Large intestine (tissue), 3 donors: ENCODE measurements at regions not wholly inside any gene's neighbourhood (a gene's known extent, or its start where the extent isn't known, plus 50 kb on each side); places are given as distances from the start of the nearest gene placed in this dataset.

Experiments used
- DNase-seq, 2 donors: peaks; one replicate each; pipeline versions ENCODE4 v3.0.0 to v3.0.0-alpha.2; 2013
- H3K27ac ChIP-seq: one replicate; pipeline ENCODE4 v1.5.1; 2013; ENCODE audit warnings: low read length
- H3K27me3 ChIP-seq: 2 replicates; pipeline ENCODE4 v1.6.1; 2013; ENCODE audit warnings: low read length; ENCODE audit not compliant: control insufficient read depth, insufficient read depth
- H3K36me3 ChIP-seq: 2 replicates; pipeline ENCODE4 v1.6.1; 2013; ENCODE audit warnings: low read length; ENCODE audit not compliant: control insufficient read depth, insufficient read depth
- H3K4me1 ChIP-seq: one replicate; pipeline ENCODE4 v1.6.1; 2013; ENCODE audit warnings: low read length; ENCODE audit not compliant: control insufficient read depth, insufficient read depth
- H3K4me3 ChIP-seq: one replicate; pipeline ENCODE4 v1.5.1; 2013; ENCODE audit warnings: low read length
- H3K9me3 ChIP-seq: one replicate; pipeline ENCODE4 v1.6.1; 2013; ENCODE audit warnings: mild to moderate bottlenecking, low read depth, low read length, moderate library complexity; ENCODE audit not compliant: control insufficient read depth
- WGBS: methylation state at CpG from one replicate; pipeline ENCODE4 v1.1.5; 2013; ENCODE audit warnings: low lambda C conversion rate; ENCODE audit not compliant: insufficient coverage; 5-methylcytosine and 5-hydroxymethylcytosine counted together

DNA sequence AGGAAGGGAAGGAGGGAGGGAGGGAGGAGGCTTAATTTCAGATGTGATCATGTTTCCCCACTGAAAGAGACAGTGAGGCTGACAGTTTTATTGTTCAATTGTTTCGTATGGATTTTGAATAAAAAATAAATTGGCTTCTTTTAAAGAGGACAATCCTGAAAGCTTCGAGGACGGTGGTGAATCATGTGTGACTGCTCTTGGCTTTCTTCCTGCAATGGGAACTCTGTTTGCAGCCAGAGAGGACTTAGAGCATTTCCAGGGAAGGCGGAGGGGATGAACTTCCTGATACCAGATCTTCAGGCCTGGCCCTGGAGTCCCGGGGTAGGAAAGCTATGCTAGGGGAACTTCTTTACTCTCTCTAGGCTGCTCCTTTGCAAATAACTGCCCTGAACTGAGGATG is 72.8 kb upstream of the C16orf82 start:
- DNase-seq = no peak
- no CpG with 5 or more reads among the region's 5 CpGs for WGBS
- Histone ChIP-seq H3K4me3 (no peak overlapping the region), H3K36me3 (no peaks in the 10 kb centered on the region), H3K27me3 (no peaks in the 10 kb centered on the region), H3K27ac (no peak overlapping the region), H3K9me3 (no peaks in the 10 kb centered on the region), H3K4me1 (no peaks in the 10 kb centered on the region)

- Histone ChIP-seq H3K36me3 (no peaks in the 10 kb centered on the region), H3K27ac (no peak overlapping the region), H3K9me3 (no peaks in the 10 kb centered on the region), H3K4me3 (no peak overlapping the region), H3K27me3 (no peaks in the 10 kb centered on the region), H3K4me1 (no peaks in the 10 kb centered on the region)
- WGBS = no CpG with 5 or more reads among the region's 4 CpGs
- DNase-seq = no peak
These were observed 71.2 kb upstream of the C16orf82 start for GRCh38 chr16:26995522-26995921.

DNA sequence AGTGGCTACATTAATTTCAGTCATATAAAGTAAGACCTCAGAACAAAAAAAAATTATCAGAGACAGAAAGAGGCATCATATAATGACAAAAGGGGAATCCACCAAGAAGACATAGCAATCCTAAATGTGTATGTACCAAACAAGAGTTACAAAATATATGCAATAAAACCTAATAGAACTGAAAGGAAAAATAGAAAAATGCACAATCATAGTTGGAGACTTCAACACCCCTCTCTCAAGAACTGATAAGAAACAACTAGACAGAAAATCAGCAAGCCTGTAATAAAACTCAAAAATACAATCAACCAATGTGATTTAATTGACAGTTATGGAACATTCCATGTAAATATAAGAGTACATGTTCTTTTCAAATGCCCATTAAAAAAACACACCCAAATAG is 61.3 kb upstream of the C16orf82 start:
- H3K9me3 ChIP-seq = no peaks in the 10 kb centered on the region
- no peaks in the 10 kb centered on the region for H3K4me1 ChIP-seq
- no peaks in the 10 kb centered on the region for H3K27me3 ChIP-seq
- no peaks in the 10 kb centered on the region for H3K36me3 ChIP-seq
- DNase-seq = no peak
- H3K4me3 ChIP-seq = no peak overlapping the region
- H3K27ac ChIP-seq = no peak overlapping the region
